Adipocyte (in vitro differentiated cells): ENCODE measurements at regions not wholly inside any gene's neighbourhood (a gene's known extent, or its start where the extent isn't known, plus 50 kb on each side); places are given as distances from the start of the nearest gene placed in this dataset.
"Not testable (repeated sequence)": the region's sequence is repeated elsewhere in the genome, so short reads cannot be mapped to it uniquely, and the experiment has no call there.

Source experiments
- DNase-seq: peaks from one replicate; pipeline ENCODE4 v3.0.0-alpha.2; 2015; ENCODE audit warnings: low read depth
- H3K27me3 ChIP-seq: replicated peaks from 2 replicates; pipeline ENCODE4 v1.7.0; 2013; ENCODE audit warnings: mild to moderate bottlenecking, low read length, moderate library complexity; ENCODE audit not compliant: control insufficient read depth, insufficient read depth
- H3K36me3 ChIP-seq: 2 replicates; pipeline ENCODE4 v1.7.0; 2013; ENCODE audit warnings: low read length, mild to moderate bottlenecking, moderate library complexity; ENCODE audit not compliant: control insufficient read depth, insufficient read depth, severe bottlenecking
- H3K4me1 ChIP-seq: 2 replicates; pipeline ENCODE4 v1.7.0; 2013; ENCODE audit warnings: mild to moderate bottlenecking, low read length, moderate library complexity; ENCODE audit not compliant: control insufficient read depth, insufficient read depth
- H3K4me3 ChIP-seq: 2 replicates; pipeline ENCODE4 v1.7.0; 2013; ENCODE audit warnings: mild to moderate bottlenecking, low read length, moderate library complexity
- H3K9ac ChIP-seq: 2 replicates; pipeline ENCODE4 v1.7.0; 2013; ENCODE audit warnings: mild to moderate bottlenecking, low read length, moderate library complexity
- H3K9me3 ChIP-seq: 2 replicates; pipeline ENCODE4 v1.7.0; 2013; ENCODE audit warnings: mild to moderate bottlenecking, low read length, moderate library complexity; ENCODE audit not compliant: control insufficient read depth

DNA sequence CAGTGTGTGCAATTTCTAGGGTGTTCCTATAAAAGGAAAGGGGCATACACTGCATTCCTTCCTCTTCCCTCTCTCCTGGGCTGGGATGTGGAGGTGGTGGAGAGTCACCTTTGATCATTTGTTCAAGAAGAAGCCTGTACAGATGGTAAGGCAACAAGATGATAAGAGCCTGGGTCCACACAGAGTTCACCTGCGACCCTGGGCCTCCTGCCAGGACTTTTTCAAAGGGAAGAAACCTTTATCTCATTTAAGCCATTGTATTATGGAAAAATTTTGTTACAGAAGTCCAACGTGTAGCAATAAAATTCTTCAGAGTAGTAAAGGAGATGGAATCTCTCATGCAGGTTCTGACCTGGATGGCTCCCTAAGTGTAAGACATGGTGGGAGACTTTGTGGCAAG, 189.1 kb downstream of the MIS18A start:
- no peaks in the 10 kb centered on the region for H3K27me3 ChIP-seq
- no peaks in the 10 kb centered on the region for H3K36me3 ChIP-seq
- no peak for DNase-seq
- H3K9me3 ChIP-seq, result no peaks in the 10 kb centered on the region
- no peak overlapping the region for H3K4me3 ChIP-seq
- H3K9ac ChIP-seq, result no peak overlapping the region
- no peaks in the 10 kb centered on the region for H3K4me1 ChIP-seq

GRCh38 chr21:32088471-32088870, 190.4 kb downstream of the MIS18A start:
- H3K9ac ChIP-seq, result no peak overlapping the region
- no peaks in the 10 kb centered on the region for H3K4me1 ChIP-seq
- no peak overlapping the region for H3K4me3 ChIP-seq
- DNase-seq, result no peak
- H3K36me3 ChIP-seq, result no peaks in the 10 kb centered on the region
- H3K9me3 ChIP-seq, result no peaks in the 10 kb centered on the region
- no peaks in the 10 kb centered on the region for H3K27me3 ChIP-seq

DNA sequence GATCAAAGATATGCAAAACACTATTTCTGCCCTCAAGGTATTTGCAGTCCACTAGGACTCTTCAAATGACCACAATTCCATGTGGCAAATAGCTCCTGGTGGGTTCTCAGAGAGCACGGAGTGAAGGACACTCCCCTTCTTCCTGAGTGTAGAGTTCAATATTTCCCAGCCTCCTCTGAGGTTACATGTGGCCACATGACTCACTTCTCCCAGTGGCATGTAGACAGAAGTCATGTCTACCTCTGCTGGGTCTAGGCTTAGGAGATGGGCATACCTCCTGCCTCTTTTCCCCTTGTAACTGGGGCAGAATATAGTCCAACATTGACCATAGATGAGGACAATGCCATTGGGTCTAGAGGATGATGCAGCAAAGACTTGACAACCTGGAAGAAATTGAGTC, 191.4 kb downstream of the MIS18A start:
- Histone ChIP-seq H3K4me1 (no peaks in the 10 kb centered on the region), H3K4me3 (no peak overlapping the region), H3K36me3 (no peaks in the 10 kb centered on the region), H3K9me3 (no peaks in the 10 kb centered on the region), H3K27me3 (no peaks in the 10 kb centered on the region), H3K9ac (no peak overlapping the region)
- no peak for DNase-seq

- Histone ChIP-seq H3K9ac (no peak overlapping the region), H3K27me3 (no peaks in the 10 kb centered on the region), H3K9me3 (no peaks in the 10 kb centered on the region), H3K4me3 (no peak overlapping the region), H3K36me3 (no peaks in the 10 kb centered on the region), H3K4me1 (no peaks in the 10 kb centered on the region)
- DNase-seq, result peak; percentile 3
Measured at GRCh38 chr21:32083197-32083596, 195.7 kb downstream of the MIS18A start.

DNA sequence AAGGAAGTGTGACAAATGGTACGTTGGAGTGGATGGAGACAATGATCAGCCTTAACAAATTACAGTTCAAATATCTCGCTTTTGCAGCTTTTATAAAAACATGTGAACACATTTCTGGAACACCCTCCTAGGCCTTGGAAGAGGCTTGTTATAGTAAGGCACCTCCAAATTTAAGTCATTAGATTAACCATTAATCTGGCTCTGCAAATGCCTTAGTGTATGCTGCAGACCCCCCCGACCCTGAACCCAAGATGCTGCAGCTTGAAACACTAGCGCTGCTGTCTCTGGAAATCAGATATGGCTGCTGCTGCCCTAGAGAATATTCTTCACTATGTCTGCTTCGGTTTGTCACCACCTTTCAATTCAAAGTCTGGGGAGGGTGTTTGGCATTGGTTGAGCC, 196.4 kb downstream of the MIS18A start:
- no peaks in the 10 kb centered on the region for H3K27me3 ChIP-seq
- H3K36me3 ChIP-seq, result no peaks in the 10 kb centered on the region
- H3K9ac ChIP-seq, result no peak overlapping the region

DNA sequence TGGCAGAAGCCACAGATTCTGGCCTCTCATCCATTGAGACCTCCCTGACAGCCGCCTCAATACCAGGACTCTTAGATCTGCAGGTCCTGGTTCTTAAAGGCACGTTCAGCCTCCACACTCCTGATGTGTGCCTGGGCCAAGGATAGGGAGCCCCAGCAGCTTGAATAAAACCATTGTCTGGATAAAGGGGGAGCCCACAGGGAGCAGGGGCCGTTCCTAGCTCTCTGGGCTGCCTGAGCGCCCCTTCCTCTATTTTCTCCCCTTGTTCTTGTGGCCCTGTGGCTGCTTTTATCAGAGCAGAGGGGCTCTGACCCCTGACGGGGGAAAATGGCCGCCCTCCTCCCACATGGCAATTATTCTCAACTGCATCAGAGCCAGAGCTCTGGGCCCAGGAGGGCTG, 200.8 kb downstream of the HUNK start:
- Histone ChIP-seq H3K9ac (no peak overlapping the region), H3K27me3 (no peaks in the 10 kb centered on the region), H3K4me1 (no peaks in the 10 kb centered on the region), H3K36me3 (no peaks in the 10 kb centered on the region), H3K4me3 (no peak overlapping the region), H3K9me3 (no peaks in the 10 kb centered on the region)
- DNase-seq, result no peak

More for the DNA sequence above, 196.4 kb downstream of the MIS18A start:
- no peak for DNase-seq
- no peak overlapping the region for H3K4me3 ChIP-seq
- H3K4me1 ChIP-seq, result no peaks in the 10 kb centered on the region
- H3K9me3 ChIP-seq, result no peaks in the 10 kb centered on the region

DNA sequence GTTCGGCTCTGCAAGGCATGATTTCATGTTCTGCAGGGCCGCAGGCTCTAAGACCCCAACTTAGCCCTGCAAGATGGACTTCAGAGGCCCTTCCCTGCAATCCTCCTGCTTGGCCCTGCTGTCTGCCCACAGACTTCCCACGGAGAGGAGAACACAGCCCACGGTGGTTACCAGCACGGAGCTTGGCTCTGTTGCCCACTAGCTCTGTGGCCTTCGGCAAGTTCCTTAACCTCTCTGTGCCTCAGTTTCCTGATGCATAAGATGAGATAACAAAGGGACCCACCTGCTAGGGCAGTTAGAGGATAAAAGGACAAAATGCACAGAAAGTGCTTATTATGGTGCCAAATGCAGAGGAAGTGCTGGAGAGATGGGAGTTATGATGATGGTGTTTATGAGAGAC, 200.4 kb downstream of the HUNK start:
- Histone ChIP-seq H3K27me3 (no peaks in the 10 kb centered on the region), H3K36me3 (no peaks in the 10 kb centered on the region), H3K9ac (no peak overlapping the region), H3K4me1 (no peaks in the 10 kb centered on the region), H3K4me3 (no peak overlapping the region), H3K9me3 (no peaks in the 10 kb centered on the region)
- no peak for DNase-seq

DNA sequence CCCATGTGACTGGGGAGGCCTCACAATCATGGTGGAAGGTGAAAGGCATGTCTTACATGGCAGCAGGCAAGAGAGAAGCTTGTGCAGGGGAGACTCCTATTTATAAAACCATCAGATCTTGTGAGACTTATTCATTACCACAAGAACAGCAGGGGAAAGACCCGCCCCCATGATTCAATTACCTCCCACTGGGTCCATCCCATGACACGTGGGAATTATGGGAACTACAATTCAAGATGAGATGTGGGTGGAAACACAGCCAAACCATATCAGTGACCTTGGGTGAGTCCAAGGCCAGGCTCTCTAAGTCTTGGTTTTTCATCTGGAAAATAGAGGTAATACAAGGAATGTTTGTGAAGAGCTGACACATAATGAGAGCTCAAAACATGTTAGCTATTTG, 198.8 kb downstream of the HUNK start:
- not testable (repeated sequence) for H3K4me3 ChIP-seq, H3K9me3 ChIP-seq, H3K36me3 ChIP-seq, H3K27me3 ChIP-seq, H3K4me1 ChIP-seq, H3K9ac ChIP-seq, DNase-seq

DNA sequence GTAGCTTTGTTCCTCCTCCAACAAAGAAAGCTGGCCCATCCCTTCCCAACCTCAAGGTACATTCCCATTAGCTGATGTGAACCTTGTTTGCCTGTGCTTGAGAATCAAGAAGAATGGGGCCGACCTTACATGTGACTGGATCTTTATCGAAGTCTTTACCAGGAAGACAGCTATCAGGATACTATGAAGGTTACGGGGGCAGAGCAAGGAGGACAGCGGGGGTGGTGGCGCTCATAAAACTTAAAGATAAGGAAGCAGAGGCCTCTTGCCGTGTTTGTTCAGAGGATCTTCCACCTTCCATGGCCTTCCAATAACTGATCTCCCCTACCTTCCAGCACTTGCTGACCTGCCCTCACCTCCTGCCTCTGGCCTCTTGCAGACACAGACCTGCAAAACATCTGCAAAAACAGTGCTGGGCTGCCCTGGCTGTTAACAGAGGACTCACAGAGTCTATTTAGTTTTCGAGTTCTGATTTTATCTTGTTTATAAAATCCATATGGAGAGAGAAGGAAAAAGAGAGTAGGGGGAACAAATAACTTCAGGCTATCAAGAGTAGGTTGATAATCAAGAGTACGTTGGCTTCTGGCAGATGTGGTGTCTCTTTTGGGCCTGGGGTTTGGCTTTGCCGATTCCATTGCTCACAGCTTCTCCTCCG, 198.0 kb downstream of the HUNK start:
- no peak overlapping the region for H3K4me3 ChIP-seq
- no peaks in the 10 kb centered on the region for H3K9me3 ChIP-seq
- DNase-seq, result no peak
- no peak overlapping the region for H3K9ac ChIP-seq
- H3K4me1 ChIP-seq, result no peaks in the 10 kb centered on the region
- peaks cover 8% of the 10 kb centered on the region for H3K27me3 ChIP-seq
- no peaks in the 10 kb centered on the region for H3K36me3 ChIP-seq

GRCh38 chr21:32070126-32070525, 197.3 kb downstream of the HUNK start:
- no peaks in the 10 kb centered on the region for H3K4me1 ChIP-seq
- no peaks in the 10 kb centered on the region for H3K9me3 ChIP-seq
- peaks cover 8% of the 10 kb centered on the region for H3K27me3 ChIP-seq
- H3K4me3 ChIP-seq, result no peak overlapping the region
- DNase-seq, result no peak
- no peaks in the 10 kb centered on the region for H3K36me3 ChIP-seq
- no peak overlapping the region for H3K9ac ChIP-seq

- no peaks in the 10 kb centered on the region for H3K4me1 ChIP-seq
- no peak overlapping the region for H3K9ac ChIP-seq
- no peak for DNase-seq
- H3K4me3 ChIP-seq, result no peak overlapping the region
- H3K36me3 ChIP-seq, result no peaks in the 10 kb centered on the region
- H3K27me3 ChIP-seq, result peaks cover 8% of the 10 kb centered on the region
- H3K9me3 ChIP-seq, result no peaks in the 10 kb centered on the region
Measured at GRCh38 chr21:32065654-32066053, 192.8 kb downstream of the HUNK start.

GRCh38 chr21:32064281-32064910, 191.6 kb downstream of the HUNK start:
- no peak for DNase-seq
- Histone ChIP-seq H3K9ac (no peak overlapping the region), H3K36me3 (no peaks in the 10 kb centered on the region), H3K9me3 (no peaks in the 10 kb centered on the region), H3K4me3 (no peak overlapping the region), H3K4me1 (no peaks in the 10 kb centered on the region), H3K27me3 (peaks cover 8% of the 10 kb centered on the region)
